ENCODE measurements at regions not wholly inside any gene's neighbourhood (a gene's known extent, or its start where the extent isn't known, plus 50 kb on each side); places are given as distances from the start of the nearest gene placed in this dataset.

- Histone ChIP-seq H2AFZ (ENCODE audit: low read length) (no peak overlapping the region), H3K27ac (ENCODE audit: low read depth, low read length) (no peak overlapping the region), H2BK20ac (ENCODE audit: low read length) (no peak overlapping the region), H4K5ac (ENCODE audit: insufficient read length, low read depth, low read length) (no peak overlapping the region), H3K23me2 (ENCODE audit: low read depth, low read length) (no peaks in the 10 kb centered on the region), H2AK5ac (ENCODE audit: low read depth, low read length) (no peak overlapping the region), H3K4ac (replicated peaks; ENCODE audit: insufficient read length, low read depth, low read length) (no peak overlapping the region), H3K9me3 (ENCODE audit: insufficient read depth in 2 of 2, low read depth in 1 of 2, low read length in 1 of 2) (no peaks in the 10 kb centered on the region), H3K9ac (replicated peaks in 1 of 4; ENCODE audit: extremely low read depth in 1 of 4, low read depth in 3 of 4, low read length in 3 of 4) (no peak overlapping the region), H3K18ac (ENCODE audit: extremely low read depth, low read length) (no peak overlapping the region), H3K14ac (ENCODE audit: insufficient read length) (no peak overlapping the region), H3K56ac (replicated peaks; ENCODE audit: insufficient read length, low read depth, low read length) (no peak overlapping the region), H4K8ac (ENCODE audit: extremely low read depth, insufficient read depth, low read length) (no peak overlapping the region), H4K91ac (replicated peaks; ENCODE audit: insufficient read length, low read length) (no peak overlapping the region), H3K79me1 (ENCODE audit: low read depth, low read length) (no peaks in the 10 kb centered on the region), H2BK12ac (ENCODE audit: low read depth, low read length) (no peak overlapping the region), H3K4me1 (replicated peaks in 1 of 4; ENCODE audit: control insufficient read depth in 3 of 4, insufficient read depth in 4 of 4, low read length in 3 of 4) (no peaks in the 10 kb centered on the region), H3K4me3 (ENCODE audit: extremely low read depth in 1 of 4, insufficient read depth in 2 of 4, low read depth in 3 of 4, low read length in 4 of 4) (no peak overlapping the region), H2BK5ac (ENCODE audit: low read depth, low read length) (no peak overlapping the region), H3K79me2 (ENCODE audit: control insufficient read depth in 1 of 2, insufficient read depth in 2 of 2, low read length in 2 of 2) (no peaks in the 10 kb centered on the region), H3K36me3 (ENCODE audit: control insufficient read depth in 2 of 4, insufficient read depth in 4 of 4, low read length in 3 of 4) (no peaks in the 10 kb centered on the region), H3K27me3 (replicated peaks in 1 of 4; ENCODE audit: control insufficient read depth in 3 of 4, extremely low read depth in 1 of 4, insufficient read depth in 3 of 4, low read length in 3 of 4) (no peaks in the 10 kb centered on the region), H4K20me1 (replicated peaks in 1 of 2; ENCODE audit: control insufficient read depth in 1 of 2, insufficient read depth in 2 of 2, low read length in 2 of 2) (no peaks in the 10 kb centered on the region), H2BK15ac (ENCODE audit: low read length) (no peak overlapping the region), H3K23ac (ENCODE audit: insufficient read length) (no peak overlapping the region), H2BK120ac (replicated peaks; ENCODE audit: low read depth, low read length) (no peak overlapping the region), H3K4me2 (ENCODE audit: insufficient read depth in 1 of 2, low read depth in 2 of 2, low read length in 2 of 2) (no peak overlapping the region)
- DNase-seq (ENCODE audit: low read depth in 1 of 2, low spot score in 2 of 2) (no peak), FAIRE-seq (no peak)
- ChIA-PET POLR2A (ENCODE audit: partially characterized antibody) (no interaction called here), CTCF (ENCODE audit: partially characterized antibody) (no interaction called here)
- 79% methylated on average over 1 of the region's 1 CpG; no CpG with 5 or more reads in 1 of the 2 experiments for WGBS, 2 experiments (ENCODE audit: extremely low coverage in 1 of 2, insufficient coverage in 1 of 2, insufficient read length in 1 of 2, insufficient replicate concordance in 2 of 2, low coverage in 1 of 2, low lambda C conversion rate in 2 of 2, missing lambda C conversion rate in 1 of 2)
- TF ChIP-seq NRF1 (IDR thresholded peaks at IDR 0.05; ENCODE audit: low read depth, low read length), result no peak
- TF ChIP-seq SP2 (IDR thresholded peaks at IDR 0.05; ENCODE audit: low read length), result no peak
- TF ChIP-seq RFX5 (IDR thresholded peaks at IDR 0.05; ENCODE audit: borderline replicate concordance, low read depth, low read length), result no peak
- no peak for TF ChIP-seq CHD2 (IDR thresholded peaks at IDR 0.05; ENCODE audit: low read length)
- TF ChIP-seq EZH2 (IDR thresholded peaks at IDR 0.05; ENCODE audit: low read depth, low read length, severe bottlenecking), result no peak
Measured at GRCh38 chr9:28628031-28628430, 1054.8 kb upstream of the C9orf72 start.
